ENCODE measurements at regions not wholly inside any gene's neighbourhood (a gene's known extent, or its start where the extent isn't known, plus 50 kb on each side); places are given as distances from the start of the nearest gene placed in this dataset.

GRCh38 chr2:206845877-206846276, 80.5 kb downstream of the FASTKD2 start:
- Mint-ChIP-seq H3K9me3 (no peaks in the 10 kb centered on the region), H3K27me3 (ENCODE audit: low read depth, poor library complexity) (no peaks in the 10 kb centered on the region), H3K4me3 (no peak overlapping the region), H3K36me3 (ENCODE audit: low read depth) (no peaks in the 10 kb centered on the region), H3K27ac (no peak overlapping the region), H3K4me1 (no peaks in the 10 kb centered on the region)
- TF ChIP-seq, protein P1, sequence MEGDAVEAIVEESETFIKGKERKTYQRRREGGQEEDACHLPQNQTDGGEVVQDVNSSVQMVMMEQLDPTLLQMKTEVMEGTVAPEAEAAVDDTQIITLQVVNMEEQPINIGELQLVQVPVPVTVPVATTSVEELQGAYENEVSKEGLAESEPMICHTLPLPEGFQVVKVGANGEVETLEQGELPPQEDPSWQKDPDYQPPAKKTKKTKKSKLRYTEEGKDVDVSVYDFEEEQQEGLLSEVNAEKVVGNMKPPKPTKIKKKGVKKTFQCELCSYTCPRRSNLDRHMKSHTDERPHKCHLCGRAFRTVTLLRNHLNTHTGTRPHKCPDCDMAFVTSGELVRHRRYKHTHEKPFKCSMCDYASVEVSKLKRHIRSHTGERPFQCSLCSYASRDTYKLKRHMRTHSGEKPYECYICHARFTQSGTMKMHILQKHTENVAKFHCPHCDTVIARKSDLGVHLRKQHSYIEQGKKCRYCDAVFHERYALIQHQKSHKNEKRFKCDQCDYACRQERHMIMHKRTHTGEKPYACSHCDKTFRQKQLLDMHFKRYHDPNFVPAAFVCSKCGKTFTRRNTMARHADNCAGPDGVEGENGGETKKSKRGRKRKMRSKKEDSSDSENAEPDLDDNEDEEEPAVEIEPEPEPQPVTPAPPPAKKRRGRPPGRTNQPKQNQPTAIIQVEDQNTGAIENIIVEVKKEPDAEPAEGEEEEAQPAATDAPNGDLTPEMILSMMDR (IDR thresholded peaks at IDR 0.05), result no peak
- no peak for DNase-seq

- no peak overlapping the region for H3K4me3 Mint-ChIP-seq
- no peak overlapping the region for H3K27ac Mint-ChIP-seq
- no peaks in the 10 kb centered on the region for H3K9me3 Mint-ChIP-seq
- no peaks in the 10 kb centered on the region for H3K4me1 Mint-ChIP-seq
- no peaks in the 10 kb centered on the region for H3K36me3 Mint-ChIP-seq (ENCODE audit: low read depth)
- no peak for DNase-seq
- H3K27me3 Mint-ChIP-seq (ENCODE audit: low read depth, poor library complexity), result no peaks in the 10 kb centered on the region
- TF ChIP-seq, protein P1 (IDR thresholded peaks at IDR 0.05), result no peak
Observed at GRCh38 chr2:206846331-206846730, 80.9 kb downstream of the FASTKD2 start.

DNA sequence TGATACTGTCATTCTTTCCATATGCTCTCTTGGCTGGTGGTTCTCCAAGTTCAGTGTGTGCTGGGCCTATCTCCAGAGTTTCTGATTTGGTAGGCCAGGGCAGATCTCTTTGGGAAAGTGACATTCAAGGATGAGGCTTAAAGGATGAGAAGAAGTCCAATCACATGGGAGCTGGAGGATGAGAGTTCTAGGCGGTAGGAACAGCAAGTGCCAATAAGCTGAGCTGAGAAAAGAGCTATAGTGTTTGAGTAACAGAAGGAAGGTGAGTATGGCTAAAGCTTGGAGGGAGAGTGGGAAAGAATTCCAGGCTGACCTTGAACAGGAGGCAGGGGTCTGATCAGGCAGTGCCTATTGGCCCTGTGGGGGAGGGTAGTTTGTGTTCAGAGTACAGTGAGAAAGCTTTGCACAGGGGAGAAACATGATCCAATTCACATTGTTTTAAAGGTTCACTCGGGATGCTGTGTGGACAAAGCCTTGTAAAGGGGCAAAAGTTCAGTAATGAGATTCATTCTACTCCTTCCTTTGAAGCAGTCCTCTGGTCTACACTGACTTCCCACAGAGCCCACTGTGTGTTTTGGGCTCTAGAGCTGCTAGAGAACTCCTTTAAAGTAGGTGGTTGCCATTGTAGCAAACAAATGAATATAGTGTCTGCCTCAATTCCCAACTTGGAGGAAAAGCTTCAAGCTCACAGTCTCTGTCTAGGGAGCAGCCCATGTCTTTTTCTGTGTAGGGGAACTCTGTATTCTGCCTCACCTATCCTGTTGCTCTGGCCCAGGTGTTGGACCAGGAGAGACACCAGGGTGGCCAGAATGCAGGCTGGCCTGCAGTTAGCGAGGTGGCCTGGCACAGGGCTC, 81.8 kb downstream of the FASTKD2 start:
- no peaks in the 10 kb centered on the region for H3K27me3 Mint-ChIP-seq (ENCODE audit: low read depth, poor library complexity)
- H3K9me3 Mint-ChIP-seq, result no peaks in the 10 kb centered on the region
- no peak overlapping the region for H3K27ac Mint-ChIP-seq
- TF ChIP-seq, protein P1 (IDR thresholded peaks at IDR 0.05), result no peak
- DNase-seq, result no peak
- H3K4me1 Mint-ChIP-seq, result no peaks in the 10 kb centered on the region
- H3K4me3 Mint-ChIP-seq, result no peak overlapping the region
- no peaks in the 10 kb centered on the region for H3K36me3 Mint-ChIP-seq (ENCODE audit: low read depth)

- DNase-seq, result no peak
- no peak overlapping the region for H3K27ac Mint-ChIP-seq
- TF ChIP-seq, protein P1 (IDR thresholded peaks at IDR 0.05), result no peak
- H3K27me3 Mint-ChIP-seq (ENCODE audit: low read depth, poor library complexity), result no peaks in the 10 kb centered on the region
- H3K36me3 Mint-ChIP-seq (ENCODE audit: low read depth), result no peaks in the 10 kb centered on the region
- no peak overlapping the region for H3K4me3 Mint-ChIP-seq
- H3K4me1 Mint-ChIP-seq, result no peaks in the 10 kb centered on the region
- no peaks in the 10 kb centered on the region for H3K9me3 Mint-ChIP-seq
Observed at GRCh38 chr2:206850369-206850768, 85.0 kb downstream of the FASTKD2 start.

DNA sequence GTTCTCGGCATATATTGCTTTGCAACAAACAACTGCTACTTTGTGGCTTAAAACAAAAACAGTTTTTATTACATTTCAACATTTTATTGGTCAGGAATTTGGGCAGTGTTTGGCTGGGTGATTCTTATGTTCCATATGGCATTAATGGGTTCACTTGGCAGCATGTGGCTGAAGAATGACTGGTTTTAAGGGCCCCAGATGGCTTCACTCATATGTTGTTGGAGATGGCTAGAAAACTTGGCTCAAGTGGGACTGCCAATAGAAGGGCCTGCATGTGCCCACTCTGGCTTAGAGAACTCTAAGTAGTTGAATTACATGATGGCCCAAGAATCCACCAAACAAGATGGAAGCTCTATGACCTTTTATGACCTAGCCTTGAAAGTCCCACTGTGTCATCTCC, 86.1 kb downstream of the FASTKD2 start:
- DNase-seq, result no peak
- Mint-ChIP-seq H3K36me3 (ENCODE audit: low read depth) (no peaks in the 10 kb centered on the region), H3K4me3 (no peak overlapping the region), H3K27ac (no peak overlapping the region), H3K27me3 (ENCODE audit: low read depth, poor library complexity) (no peaks in the 10 kb centered on the region), H3K9me3 (no peaks in the 10 kb centered on the region), H3K4me1 (no peaks in the 10 kb centered on the region)
- TF ChIP-seq, protein P1 (IDR thresholded peaks at IDR 0.05), result no peak

DNA sequence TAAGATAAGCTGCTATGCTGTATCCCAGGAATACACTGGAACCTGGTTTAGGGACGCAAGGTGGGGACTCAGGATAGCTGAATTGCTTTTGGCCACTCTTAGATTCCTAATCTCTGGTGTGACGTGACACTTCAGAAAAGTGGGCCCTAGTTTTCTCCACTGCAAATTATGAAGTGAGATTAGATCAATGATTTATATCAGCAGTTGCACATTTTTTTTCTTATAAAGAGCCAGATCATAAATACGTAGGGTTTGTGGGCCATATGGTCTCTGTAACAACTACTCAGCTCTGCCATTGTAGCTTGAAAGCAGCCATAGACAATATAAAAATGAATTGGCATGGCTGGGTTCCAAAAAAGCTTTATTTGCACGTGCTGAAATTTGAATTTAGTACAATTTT, 85.4 kb upstream of the CPO start:
- Mint-ChIP-seq H3K27me3 (ENCODE audit: low read depth, poor library complexity) (no peaks in the 10 kb centered on the region), H3K36me3 (ENCODE audit: low read depth) (no peaks in the 10 kb centered on the region), H3K27ac (no peak overlapping the region), H3K4me3 (no peak overlapping the region), H3K9me3 (no peaks in the 10 kb centered on the region), H3K4me1 (peaks cover 4% of the 10 kb centered on the region)
- TF ChIP-seq, protein P1 (IDR thresholded peaks at IDR 0.05), result no peak
- DNase-seq, result no peak
